ENCODE measurements at regions not wholly inside any gene's neighbourhood (a gene's known extent, or its start where the extent isn't known, plus 50 kb on each side); places are given as distances from the start of the nearest gene placed in this dataset.
"Not testable (repeated sequence)": the region's sequence is repeated elsewhere in the genome, so short reads cannot be mapped to it uniquely, and the experiment has no call there.

- H3K4me3 ChIP-seq (ENCODE audit: low read depth, low read length) = no peak overlapping the region
- TF ChIP-seq CTCF (IDR thresholded peaks at IDR 0.05; ENCODE audit: insufficient read depth, low read depth, low read length) = no peak
- DNase-seq (ENCODE audit: low read depth) = no peak
These were observed 58.1 kb downstream of the TUBA3C start for GRCh38 chr13:19123502-19123901.

DNA sequence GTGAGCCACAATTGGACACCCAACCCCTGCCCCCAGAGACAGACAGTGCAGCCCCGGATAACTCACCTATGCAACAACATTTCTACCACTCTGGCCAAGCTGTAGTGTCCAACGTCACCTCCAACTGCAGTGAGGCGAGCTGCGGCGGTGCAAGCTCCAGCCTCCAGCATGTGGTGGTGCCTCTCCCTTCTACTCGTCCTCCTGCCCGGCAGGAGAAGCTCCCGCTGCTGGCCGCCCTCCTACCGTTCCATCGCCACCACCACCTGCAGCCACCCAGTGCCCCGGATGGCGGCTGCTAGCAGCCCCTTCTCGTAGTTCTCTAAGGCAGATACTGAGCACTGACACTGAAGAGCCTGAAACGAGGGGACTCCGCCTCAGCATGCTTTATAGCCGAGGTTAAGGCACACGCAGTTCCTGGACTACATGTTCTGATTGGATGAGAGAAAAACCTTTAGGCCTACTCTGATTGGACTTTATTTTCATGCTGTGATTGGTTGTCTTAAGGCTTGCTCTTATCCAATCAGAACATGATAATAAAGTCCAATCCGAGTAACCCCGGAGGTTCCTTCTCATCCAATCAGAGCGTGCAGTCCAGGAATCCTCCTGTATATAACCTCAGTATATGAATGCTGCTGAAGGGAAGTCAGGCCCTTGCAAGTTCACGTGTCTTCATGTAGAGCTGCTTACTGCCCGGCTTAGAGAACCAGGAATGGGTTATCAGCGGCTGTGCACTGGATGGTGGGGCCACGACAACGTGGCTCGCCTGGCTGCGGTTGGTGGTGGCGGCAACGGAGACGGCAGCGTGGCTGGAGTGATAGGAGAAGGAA is 63.5 kb downstream of the TUBA3C start:
- no peak for DNase-seq (ENCODE audit: low read depth)
- H3K4me3 ChIP-seq (ENCODE audit: low read depth, low read length) = no peak overlapping the region
- no peak for TF ChIP-seq CTCF (IDR thresholded peaks at IDR 0.05; ENCODE audit: insufficient read depth, low read depth, low read length)

DNA sequence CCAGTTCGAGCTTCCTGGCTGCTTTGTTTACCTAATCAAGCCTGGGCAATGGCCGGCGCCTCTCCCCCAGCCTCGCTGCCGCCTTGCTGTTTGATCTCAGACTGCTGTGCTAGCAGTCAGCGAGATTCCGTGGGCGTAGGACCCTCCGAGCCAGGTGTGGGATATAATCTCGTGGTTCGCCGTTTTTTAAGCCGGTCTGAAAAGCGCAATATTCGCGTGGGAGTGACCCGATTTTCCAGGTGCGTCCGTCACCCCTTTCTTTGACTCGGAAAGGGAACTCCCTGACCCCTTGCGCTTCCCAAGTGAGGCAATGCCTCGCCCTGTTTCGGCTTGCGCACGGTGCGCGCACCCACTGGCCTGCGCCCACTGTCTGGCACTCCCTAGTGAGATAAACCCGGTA is 72.4 kb downstream of the TUBA3C start:
- not testable (repeated sequence) for DNase-seq (ENCODE audit: low read depth); H3K4me3 ChIP-seq (ENCODE audit: low read depth, low read length)

DNA sequence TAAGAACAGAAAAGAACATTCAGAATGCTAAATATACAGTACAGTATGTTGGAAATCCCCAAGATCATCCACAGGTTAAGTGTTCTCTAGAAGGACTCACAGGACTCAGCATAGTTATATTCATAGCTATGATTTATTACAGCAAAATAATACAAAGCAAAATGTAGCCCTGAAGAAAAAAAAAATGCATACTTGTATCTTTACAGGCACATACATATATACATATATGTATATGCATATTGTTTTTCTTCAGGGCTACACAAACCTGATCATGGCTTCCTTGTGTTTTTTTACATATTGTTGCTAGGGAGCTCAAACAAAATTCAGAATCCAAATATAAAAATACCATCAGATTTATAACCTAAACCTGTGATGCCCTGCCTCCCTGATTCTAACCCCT is 78.5 kb downstream of the TUBA3C start:
- no peak for DNase-seq (ENCODE audit: low read depth)
- no peak overlapping the region for H3K4me3 ChIP-seq (ENCODE audit: low read depth, low read length)
- no peak for TF ChIP-seq CTCF (IDR thresholded peaks at IDR 0.05; ENCODE audit: insufficient read depth, low read depth, low read length)

DNA sequence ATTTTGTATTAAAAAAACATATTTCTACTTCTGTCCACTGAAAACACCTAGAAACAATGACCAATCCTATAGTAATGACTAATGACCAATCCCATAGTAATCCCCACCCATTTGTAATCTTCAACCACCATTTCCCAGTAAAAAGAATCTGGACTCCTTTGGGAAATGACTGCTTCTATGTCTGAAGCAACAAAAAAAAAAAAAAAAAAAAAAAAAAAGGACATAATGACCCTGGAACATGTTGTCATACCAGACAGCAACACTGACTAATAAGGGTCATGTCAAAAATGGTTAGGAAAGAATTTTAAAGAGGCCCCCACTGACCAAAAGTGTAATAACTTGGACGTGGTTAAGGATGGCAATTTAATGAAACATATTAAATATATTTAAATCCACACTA is 88.3 kb downstream of the TUBA3C start:
- no peak overlapping the region for H3K4me3 ChIP-seq (ENCODE audit: low read depth, low read length)
- DNase-seq (ENCODE audit: low read depth) = no peak
- no peak for TF ChIP-seq CTCF (IDR thresholded peaks at IDR 0.05; ENCODE audit: insufficient read depth, low read depth, low read length)

- no peak for DNase-seq (ENCODE audit: low read depth)
- no peak overlapping the region for H3K4me3 ChIP-seq (ENCODE audit: low read depth, low read length)
- no peak for TF ChIP-seq CTCF (IDR thresholded peaks at IDR 0.05; ENCODE audit: insufficient read depth, low read depth, low read length)
These were observed 91.1 kb downstream of the TUBA3C start for GRCh38 chr13:19090495-19090894.

- DNase-seq (ENCODE audit: low read depth) = no peak
- TF ChIP-seq CTCF (IDR thresholded peaks at IDR 0.05; ENCODE audit: insufficient read depth, low read depth, low read length) = no peak
- H3K4me3 ChIP-seq (ENCODE audit: low read depth, low read length) = no peak overlapping the region
These were observed 92.3 kb downstream of the TUBA3C start for GRCh38 chr13:19089315-19089714.

Measured in fibroblast of villous mesenchyme (primary cell).